ENCODE measurements at regions not wholly inside any gene's neighbourhood (a gene's known extent, or its start where the extent isn't known, plus 50 kb on each side); places are given as distances from the start of the nearest gene placed in this dataset.
A peak's percentile ranks its signal among the peaks of the same experiment; 100 is the strongest.
"Not testable (repeated sequence)": the region's sequence is repeated elsewhere in the genome, so short reads cannot be mapped to it uniquely, and the experiment has no call there.

- not testable (repeated sequence) for DNase-seq (ENCODE audit: low read depth)
These were observed 123.3 kb downstream of the EFNB1 start for GRCh38 chrX:68951942-68952619.

GRCh38 chrX:68950937-68951336, 122.1 kb downstream of the EFNB1 start:
- no peak for DNase-seq (ENCODE audit: low read depth)

GRCh38 chrX:68947882-68948605, 119.2 kb downstream of the EFNB1 start:
- DNase-seq (ENCODE audit: low read depth), result no peak

GRCh38 chrX:68945603-68946228, 116.9 kb downstream of the EFNB1 start:
- no peak for DNase-seq (ENCODE audit: low read depth)

- no peak for DNase-seq (ENCODE audit: low read depth)
These were observed 116.3 kb downstream of the EFNB1 start for GRCh38 chrX:68945081-68945602.

GRCh38 chrX:68944211-68944610, 115.4 kb downstream of the EFNB1 start:
- DNase-seq (ENCODE audit: low read depth), result no peak

- DNase-seq (ENCODE audit: low read depth), result no peak
These were observed 114.0 kb downstream of the EFNB1 start for GRCh38 chrX:68942840-68943239.

- DNase-seq (ENCODE audit: low read depth), result no peak
These were observed 113.3 kb downstream of the EFNB1 start for GRCh38 chrX:68942104-68942503.

GRCh38 chrX:68941385-68941952, 112.6 kb downstream of the EFNB1 start:
- no peak for DNase-seq (ENCODE audit: low read depth)

- DNase-seq (ENCODE audit: low read depth), result peak; percentile 63
These were observed 111.8 kb downstream of the EFNB1 start for GRCh38 chrX:68940601-68941000.

- peak; percentile 69 for DNase-seq (ENCODE audit: low read depth)
These were observed 111.0 kb downstream of the EFNB1 start for GRCh38 chrX:68939868-68940267.

GRCh38 chrX:68938244-68939004, 109.6 kb downstream of the EFNB1 start:
- DNase-seq (ENCODE audit: low read depth), result peak; percentile 77

GRCh38 chrX:68937581-68937980, 108.8 kb downstream of the EFNB1 start:
- no peak for DNase-seq (ENCODE audit: low read depth)

GRCh38 chrX:68936608-68937007, 107.8 kb downstream of the EFNB1 start:
- DNase-seq (ENCODE audit: low read depth), result peak; percentile 76

GRCh38 chrX:68936126-68936525, 107.3 kb downstream of the EFNB1 start:
- DNase-seq (ENCODE audit: low read depth), result no peak

- no peak for DNase-seq (ENCODE audit: low read depth)
These were observed 106.5 kb downstream of the EFNB1 start for GRCh38 chrX:68935362-68935761.

- DNase-seq (ENCODE audit: low read depth), result no peak
These were observed 106.1 kb downstream of the EFNB1 start for GRCh38 chrX:68934922-68935321.

- peak; percentile 33 for DNase-seq (ENCODE audit: low read depth)
These were observed 105.6 kb downstream of the EFNB1 start for GRCh38 chrX:68934421-68934820.

GRCh38 chrX:68932611-68933010, 103.8 kb downstream of the EFNB1 start:
- no peak for DNase-seq (ENCODE audit: low read depth)

- no peak for DNase-seq (ENCODE audit: low read depth)
These were observed 102.5 kb downstream of the EFNB1 start for GRCh38 chrX:68931345-68931744.

Measured in myocyte (in vitro differentiated cells).